ENCODE measurements at regions not wholly inside any gene's neighbourhood (a gene's known extent, or its start where the extent isn't known, plus 50 kb on each side); places are given as distances from the start of the nearest gene placed in this dataset.

DNA sequence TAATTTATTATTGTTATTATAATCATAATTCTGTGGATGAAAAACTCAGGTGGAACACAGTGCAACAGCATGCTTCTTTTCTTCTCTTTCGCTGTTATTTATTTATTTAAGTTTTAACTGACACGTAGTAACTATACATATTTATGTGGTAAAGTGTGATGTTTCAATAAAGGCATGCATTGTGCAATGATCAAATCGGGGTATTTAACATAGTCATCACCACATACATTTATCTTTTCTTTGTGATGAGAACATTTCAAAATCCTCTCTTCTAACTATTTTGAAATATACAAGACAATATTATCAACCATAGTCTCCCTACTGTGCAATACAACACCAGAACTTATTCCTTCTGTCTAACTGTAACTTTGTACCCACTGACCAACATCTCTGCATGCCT lies 152.5 kb upstream of the LYZL1 start:
- H3K9me3 ChIP-seq (ENCODE audit: control insufficient read depth, low read length), result no peaks in the 10 kb centered on the region
- H3K4me1 ChIP-seq (ENCODE audit: control insufficient read depth, insufficient read depth, low read length, poor library complexity, severe bottlenecking), result peaks cover 48% of the 10 kb centered on the region
- no peak overlapping the region for H3K4me3 ChIP-seq (ENCODE audit: extremely low read depth, insufficient read depth, low read length, poor library complexity, severe bottlenecking)
- H3K36me3 ChIP-seq (ENCODE audit: control insufficient read depth, insufficient read depth, low read length), result no peaks in the 10 kb centered on the region
- 83% methylated on average over 1 of the region's 3 CpGs; no CpG with 5 or more reads in 1 of the 2 experiments for WGBS, 2 experiments (ENCODE audit: insufficient coverage in 2 of 2)
- no peak overlapping the region for H3K27ac ChIP-seq (ENCODE audit: low read depth, low read length, severe bottlenecking)

GRCh38 chr10:29140151-29140550 lies 148.7 kb upstream of the LYZL1 start:
- Histone ChIP-seq H3K4me3 (ENCODE audit: extremely low read depth, insufficient read depth, low read length, poor library complexity, severe bottlenecking) (no peak overlapping the region), H3K36me3 (ENCODE audit: control insufficient read depth, insufficient read depth, low read length) (no peaks in the 10 kb centered on the region), H3K27ac (ENCODE audit: low read depth, low read length, severe bottlenecking) (peak overlapping the region; percentile 91), H3K9me3 (ENCODE audit: control insufficient read depth, low read length) (no peaks in the 10 kb centered on the region), H3K4me1 (ENCODE audit: control insufficient read depth, insufficient read depth, low read length, poor library complexity, severe bottlenecking) (peaks cover 41% of the 10 kb centered on the region)
- no CpG with 5 or more reads among the region's 1 CpG for WGBS, 2 experiments (ENCODE audit: insufficient coverage in 2 of 2)

DNA sequence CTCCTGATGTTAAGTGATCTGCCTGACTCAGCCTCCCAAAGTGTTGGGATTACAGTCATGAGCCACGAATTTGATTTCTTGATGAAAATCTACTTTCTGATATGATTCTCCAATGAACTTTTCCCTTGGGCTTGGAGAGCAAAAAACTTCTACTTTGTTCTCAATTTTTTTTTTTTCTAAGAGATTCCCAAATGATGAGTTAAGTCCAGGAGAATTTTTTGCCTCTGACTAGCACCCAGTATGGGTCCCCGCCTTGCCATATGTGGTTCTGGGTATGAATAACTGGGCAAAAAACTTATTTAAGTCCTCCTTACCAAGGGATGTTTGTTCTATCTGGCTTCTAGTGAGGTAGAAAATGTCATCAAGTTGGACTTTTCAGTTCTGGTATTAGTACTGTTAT lies 147.9 kb upstream of the LYZL1 start:
- H3K27ac ChIP-seq (ENCODE audit: low read depth, low read length, severe bottlenecking), result peak overlapping the region; percentile 91
- WGBS, 2 experiments (ENCODE audit: insufficient coverage in 2 of 2), result 43 to 80% methylated on average over 1 of the region's 2 CpGs
- H3K4me1 ChIP-seq (ENCODE audit: control insufficient read depth, insufficient read depth, low read length, poor library complexity, severe bottlenecking), result peaks cover 33% of the 10 kb centered on the region
- no peaks in the 10 kb centered on the region for H3K9me3 ChIP-seq (ENCODE audit: control insufficient read depth, low read length)
- no peaks in the 10 kb centered on the region for H3K36me3 ChIP-seq (ENCODE audit: control insufficient read depth, insufficient read depth, low read length)
- H3K4me3 ChIP-seq (ENCODE audit: extremely low read depth, insufficient read depth, low read length, poor library complexity, severe bottlenecking), result no peak overlapping the region

DNA sequence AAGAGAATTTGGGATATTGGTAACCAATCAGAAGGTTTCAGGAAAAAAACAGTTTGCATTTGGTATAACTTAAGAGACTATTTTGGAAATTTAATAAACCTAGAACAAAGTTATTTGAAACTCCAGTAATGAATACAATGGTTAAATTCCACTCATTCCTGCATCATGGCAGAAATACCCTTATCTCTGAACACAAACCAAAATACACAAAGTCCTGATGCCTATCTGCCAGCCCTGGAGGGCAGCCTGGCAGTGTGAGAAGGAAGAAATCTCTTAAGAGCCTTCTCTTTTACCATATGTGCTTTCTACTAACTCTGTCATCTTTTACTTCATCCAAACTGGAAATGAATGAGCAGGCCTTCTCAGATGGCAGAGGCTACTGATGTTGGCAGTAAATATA lies 147.1 kb upstream of the LYZL1 start:
- Histone ChIP-seq H3K27ac (ENCODE audit: low read depth, low read length, severe bottlenecking) (peak overlapping the region; percentile 91), H3K4me3 (ENCODE audit: extremely low read depth, insufficient read depth, low read length, poor library complexity, severe bottlenecking) (no peak overlapping the region), H3K9me3 (ENCODE audit: control insufficient read depth, low read length) (no peaks in the 10 kb centered on the region), H3K36me3 (ENCODE audit: control insufficient read depth, insufficient read depth, low read length) (no peaks in the 10 kb centered on the region), H3K4me1 (ENCODE audit: control insufficient read depth, insufficient read depth, low read length, poor library complexity, severe bottlenecking) (peaks cover 31% of the 10 kb centered on the region)

GRCh38 chr10:29142516-29143314 lies 146.2 kb upstream of the LYZL1 start:
- Histone ChIP-seq H3K27ac (ENCODE audit: low read depth, low read length, severe bottlenecking) (peak overlapping the region; percentile 34), H3K4me1 (ENCODE audit: control insufficient read depth, insufficient read depth, low read length, poor library complexity, severe bottlenecking) (peaks cover 31% of the 10 kb centered on the region), H3K36me3 (ENCODE audit: control insufficient read depth, insufficient read depth, low read length) (no peaks in the 10 kb centered on the region), H3K9me3 (ENCODE audit: control insufficient read depth, low read length) (no peaks in the 10 kb centered on the region), H3K4me3 (ENCODE audit: extremely low read depth, insufficient read depth, low read length, poor library complexity, severe bottlenecking) (no peak overlapping the region)
- 78 to 81% methylated on average over 21 to 22 of the region's 29 CpGs for WGBS, 2 experiments (ENCODE audit: insufficient coverage in 2 of 2)

- peaks cover 31% of the 10 kb centered on the region for H3K4me1 ChIP-seq (ENCODE audit: control insufficient read depth, insufficient read depth, low read length, poor library complexity, severe bottlenecking)
- no peaks in the 10 kb centered on the region for H3K9me3 ChIP-seq (ENCODE audit: control insufficient read depth, low read length)
- H3K36me3 ChIP-seq (ENCODE audit: control insufficient read depth, insufficient read depth, low read length), result no peaks in the 10 kb centered on the region
- no peak overlapping the region for H3K27ac ChIP-seq (ENCODE audit: low read depth, low read length, severe bottlenecking)
- H3K4me3 ChIP-seq (ENCODE audit: extremely low read depth, insufficient read depth, low read length, poor library complexity, severe bottlenecking), result no peak overlapping the region
- 83 to 86% methylated on average over 2 of the region's 2 CpGs for WGBS, 2 experiments (ENCODE audit: insufficient coverage in 2 of 2)
These were observed 144.7 kb upstream of the LYZL1 start for GRCh38 chr10:29144126-29144525.

GRCh38 chr10:29146311-29147100 lies 142.4 kb upstream of the LYZL1 start:
- 93 to 100% methylated on average over 2 of the region's 3 CpGs for WGBS, 2 experiments (ENCODE audit: insufficient coverage in 2 of 2)
- H3K36me3 ChIP-seq (ENCODE audit: control insufficient read depth, insufficient read depth, low read length), result no peaks in the 10 kb centered on the region
- no peaks in the 10 kb centered on the region for H3K9me3 ChIP-seq (ENCODE audit: control insufficient read depth, low read length)
- H3K4me1 ChIP-seq (ENCODE audit: control insufficient read depth, insufficient read depth, low read length, poor library complexity, severe bottlenecking), result peaks cover 24% of the 10 kb centered on the region
- no peak overlapping the region for H3K27ac ChIP-seq (ENCODE audit: low read depth, low read length, severe bottlenecking)
- no peak overlapping the region for H3K4me3 ChIP-seq (ENCODE audit: extremely low read depth, insufficient read depth, low read length, poor library complexity, severe bottlenecking)

DNA sequence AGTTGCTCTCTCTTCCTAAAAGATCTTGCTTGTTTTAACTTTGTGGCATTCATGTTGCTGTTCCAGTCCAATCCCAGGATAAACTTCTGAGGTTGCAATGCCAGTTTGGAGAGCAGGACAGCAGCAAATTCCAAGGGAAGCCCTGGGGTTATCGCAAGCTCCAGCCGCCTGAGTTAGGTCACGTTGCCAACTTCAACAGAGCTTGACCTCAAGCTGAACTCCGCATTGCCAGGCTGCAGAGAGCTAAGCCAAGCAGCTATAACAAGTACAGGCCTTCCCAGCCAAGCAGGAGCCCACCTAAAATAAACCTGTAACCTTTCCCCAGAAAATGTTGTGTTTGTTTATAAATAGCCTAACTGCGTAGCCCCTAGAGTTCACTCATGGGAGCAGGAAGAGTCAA lies 138.9 kb upstream of the LYZL1 start:
- peak overlapping the region; percentile 7 for H3K27ac ChIP-seq (ENCODE audit: low read depth, low read length, severe bottlenecking)
- peaks cover 6% of the 10 kb centered on the region for H3K4me1 ChIP-seq (ENCODE audit: control insufficient read depth, insufficient read depth, low read length, poor library complexity, severe bottlenecking)
- H3K36me3 ChIP-seq (ENCODE audit: control insufficient read depth, insufficient read depth, low read length), result no peaks in the 10 kb centered on the region
- no peak overlapping the region for H3K4me3 ChIP-seq (ENCODE audit: extremely low read depth, insufficient read depth, low read length, poor library complexity, severe bottlenecking)
- WGBS, 2 experiments (ENCODE audit: insufficient coverage in 2 of 2), result 85 to 94% methylated on average over 2 to 4 of the region's 5 CpGs
- H3K9me3 ChIP-seq (ENCODE audit: control insufficient read depth, low read length), result no peaks in the 10 kb centered on the region

GRCh38 chr10:29151005-29151404 lies 137.9 kb upstream of the LYZL1 start:
- Histone ChIP-seq H3K9me3 (ENCODE audit: control insufficient read depth, low read length) (no peaks in the 10 kb centered on the region), H3K27ac (ENCODE audit: low read depth, low read length, severe bottlenecking) (no peak overlapping the region)

GRCh38 chr10:29157321-29157720 lies 131.5 kb upstream of the LYZL1 start:
- no peak overlapping the region for H3K4me3 ChIP-seq (ENCODE audit: extremely low read depth, insufficient read depth, low read length, poor library complexity, severe bottlenecking)
- no peaks in the 10 kb centered on the region for H3K9me3 ChIP-seq (ENCODE audit: control insufficient read depth, low read length)
- H3K36me3 ChIP-seq (ENCODE audit: control insufficient read depth, insufficient read depth, low read length), result no peaks in the 10 kb centered on the region
- no peak overlapping the region for H3K27ac ChIP-seq (ENCODE audit: low read depth, low read length, severe bottlenecking)
- 82 to 100% methylated on average over 2 of the region's 2 CpGs for WGBS, 2 experiments (ENCODE audit: insufficient coverage in 2 of 2)
- H3K4me1 ChIP-seq (ENCODE audit: control insufficient read depth, insufficient read depth, low read length, poor library complexity, severe bottlenecking), result peaks cover 27% of the 10 kb centered on the region

More at GRCh38 chr10:29151005-29151404, 137.9 kb upstream of the LYZL1 start:
- Histone ChIP-seq H3K4me3 (ENCODE audit: extremely low read depth, insufficient read depth, low read length, poor library complexity, severe bottlenecking) (no peak overlapping the region), H3K36me3 (ENCODE audit: control insufficient read depth, insufficient read depth, low read length) (no peaks in the 10 kb centered on the region), H3K4me1 (ENCODE audit: control insufficient read depth, insufficient read depth, low read length, poor library complexity, severe bottlenecking) (peaks cover 6% of the 10 kb centered on the region)
- WGBS, 2 experiments (ENCODE audit: insufficient coverage in 2 of 2), result no CpG with 5 or more reads among the region's 1 CpG

GRCh38 chr10:29158066-29158465 lies 130.8 kb upstream of the LYZL1 start:
- H3K4me3 ChIP-seq (ENCODE audit: extremely low read depth, insufficient read depth, low read length, poor library complexity, severe bottlenecking), result no peak overlapping the region
- H3K9me3 ChIP-seq (ENCODE audit: control insufficient read depth, low read length), result no peaks in the 10 kb centered on the region
- peaks cover 27% of the 10 kb centered on the region for H3K4me1 ChIP-seq (ENCODE audit: control insufficient read depth, insufficient read depth, low read length, poor library complexity, severe bottlenecking)
- H3K27ac ChIP-seq (ENCODE audit: low read depth, low read length, severe bottlenecking), result no peak overlapping the region
- no peaks in the 10 kb centered on the region for H3K36me3 ChIP-seq (ENCODE audit: control insufficient read depth, insufficient read depth, low read length)
- WGBS, 2 experiments (ENCODE audit: insufficient coverage in 2 of 2), result 96% methylated on average over 4 of the region's 4 CpGs; no CpG with 5 or more reads in 1 of the 2 experiments
